Adrenal gland (tissue), 9 donors: ENCODE measurements at regions not wholly inside any gene's neighbourhood (a gene's known extent, or its start where the extent isn't known, plus 50 kb on each side); places are given as distances from the start of the nearest gene placed in this dataset.
"Not testable (repeated sequence)": the region's sequence is repeated elsewhere in the genome, so short reads cannot be mapped to it uniquely, and the experiment has no call there.

Experiments used
- DNase-seq, 7 donors: peaks; one replicate each; pipeline ENCODE4 v3.0.0-alpha.2; 2019 to 2020
- H3K27ac ChIP-seq, 5 donors: fragments of 200-600 bp; sonication (generic) in 4 of 5; 1 replicate in 3 of 5; 2 replicates in 2 of 5; pipeline versions ENCODE4 v1.5.1 to v1.8.0; 2016 to 2020; ENCODE audit warnings: mild to moderate bottlenecking in 1 of 5
- H3K27me3 ChIP-seq: fragments of 200-600 bp; 2 replicates; pipeline ENCODE4 v1.8.0; 2021
- H3K36me3 ChIP-seq, 2 donors: fragments of 200-600 bp; replicated peaks in 1 of 2; 1 replicate in 1 of 2; 2 replicates in 1 of 2; pipeline versions ENCODE4 v1.5.1 to v1.8.0; 2018 to 2022
- H3K4me1 ChIP-seq, 2 donors: fragments of 200-600 bp; replicated peaks in 1 of 2; 1 replicate in 1 of 2; 2 replicates in 1 of 2; pipeline versions ENCODE4 v1.5.1 to v1.8.0; 2018 to 2021
- H3K4me3 ChIP-seq, 4 donors: fragments of 200-600 bp; sonication (generic) in 3 of 4; one replicate each; pipeline ENCODE4 v1.5.1; 2016 to 2018
- H3K9me3 ChIP-seq, 3 donors: fragments of 200-600 bp; sonication (generic) in 1 of 3; replicated peaks in 1 of 3; 1 replicate in 2 of 3; 2 replicates in 1 of 3; pipeline versions ENCODE4 v1.5.1 to v1.8.0; 2016 to 2021
- WGBS, 4 donors: extraction: QIAGEN DNeasy Blood & Tissue Kit in 2 of 4; methylation state at CpG; one replicate each; pipeline versions ENCODE4 v1.1.5 to v1.1.7; 2013 to 2017; 5-methylcytosine and 5-hydroxymethylcytosine counted together
- intact Hi-C, 2 donors: fragments of 100-400 bp; cut with DNase I; formaldehyde crosslinking; loops; one replicate each; pipeline versions ENCODE4 v1.14.1 to v1.15.0; 2022 to 2023
- donor health status: healthy with polysubstance abuse.
- donor health status: Bipolar disorder and iron deficiency.
- donor health status: DM: yes; HTN: yes; CAD: no.
- donor health status: DM: no; HTN: no; CAD: no.
- donor health status: DM: no; HTN: no; CAD: no.

DNA sequence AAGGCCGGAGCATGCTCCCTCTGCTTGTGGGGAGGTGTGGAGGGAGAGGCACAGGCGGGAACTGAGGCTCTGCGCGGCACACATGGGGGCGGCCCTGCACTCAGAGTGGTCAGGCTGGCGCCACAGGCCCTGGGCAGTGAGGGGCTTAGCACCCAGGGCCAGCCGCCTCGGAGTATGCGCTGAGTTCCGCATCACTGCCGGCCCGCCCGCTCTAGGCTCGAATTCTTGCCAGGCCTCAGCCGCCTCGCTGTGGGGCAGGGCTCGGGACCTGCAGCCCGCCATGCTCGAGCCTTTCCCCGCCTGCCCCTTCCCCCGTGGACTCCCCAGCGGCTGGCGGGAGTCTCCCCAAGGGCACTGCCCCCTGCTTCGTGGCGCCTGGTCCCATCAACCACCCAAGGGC lies 905.9 kb downstream of the SPATA31A6 start:
- H3K4me1 ChIP-seq, H3K27me3 ChIP-seq, intact Hi-C loops, H3K27ac ChIP-seq, H3K4me3 ChIP-seq, H3K36me3 ChIP-seq, DNase-seq, H3K9me3 ChIP-seq: not testable (repeated sequence)
- WGBS, 4 donors, result 88 to 100% (median 92%) methylated on average over 2 to 25 of the region's 25 CpGs

- H3K27me3 ChIP-seq, H3K36me3 ChIP-seq, H3K4me3 ChIP-seq, intact Hi-C loops, H3K27ac ChIP-seq, H3K4me1 ChIP-seq, H3K9me3 ChIP-seq: not testable (repeated sequence)
- 78 to 94% (median 86%) methylated on average over 6 to 9 of the region's 9 CpGs for WGBS, 4 donors
- DNase-seq, result peak in 1 of 7 donors; percentile 10
Observed at GRCh38 chr9:43110376-43110775, 926.9 kb downstream of the SPATA31A6 start.

- H3K9me3 ChIP-seq, H3K36me3 ChIP-seq, H3K4me1 ChIP-seq, H3K27me3 ChIP-seq, H3K27ac ChIP-seq, H3K4me3 ChIP-seq, intact Hi-C loops: not testable (repeated sequence)
- WGBS, 4 donors, result 69 to 85% (median 80%) methylated on average over 2 to 7 of the region's 7 CpGs
- DNase-seq, result peak in 1 of 7 donors; percentile 31
Observed at GRCh38 chr9:43112846-43113245, 929.4 kb downstream of the SPATA31A6 start.

GRCh38 chr9:43115813-43116229 lies 932.4 kb downstream of the SPATA31A6 start:
- intact Hi-C loops, H3K4me3 ChIP-seq, H3K36me3 ChIP-seq, H3K27ac ChIP-seq, H3K4me1 ChIP-seq, H3K27me3 ChIP-seq, H3K9me3 ChIP-seq: not testable (repeated sequence)
- DNase-seq, result peak in 4 of 7 donors; percentile 21 to 55 (median 40)
- WGBS, 4 donors, result 42 to 56% (median 48%) methylated on average over 6 of the region's 6 CpGs; no CpG with 5 or more reads in 1 of the 4 donors

GRCh38 chr9:43118088-43118865 lies 934.8 kb downstream of the SPATA31A6 start:
- H3K4me1 ChIP-seq, H3K36me3 ChIP-seq, H3K4me3 ChIP-seq, H3K9me3 ChIP-seq, intact Hi-C loops, H3K27me3 ChIP-seq, H3K27ac ChIP-seq, DNase-seq: not testable (repeated sequence)
- 81 to 86% (median 82%) methylated on average over 11 of the region's 11 CpGs for WGBS, 4 donors

DNA sequence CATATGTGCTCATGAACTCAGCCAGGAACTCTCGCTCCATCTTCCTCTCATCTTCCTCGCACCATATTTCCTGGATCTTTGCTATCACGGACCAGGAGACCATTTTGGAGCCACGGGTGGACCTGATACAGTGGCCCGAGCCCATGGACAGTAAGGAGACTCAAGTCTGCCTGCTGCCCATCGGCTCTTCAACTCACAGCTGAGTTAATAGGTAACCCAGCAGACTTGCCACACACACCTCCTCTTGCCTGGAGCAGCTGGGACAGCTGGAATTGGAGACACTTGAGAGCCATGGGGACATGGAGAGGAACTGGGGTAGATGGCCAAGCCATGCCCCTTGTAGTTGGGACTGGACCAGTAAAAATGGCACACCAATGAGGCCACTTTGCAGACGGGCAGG lies 936.1 kb downstream of the SPATA31A6 start:
- H3K9me3 ChIP-seq, H3K27ac ChIP-seq, intact Hi-C loops, H3K36me3 ChIP-seq, H3K27me3 ChIP-seq, H3K4me1 ChIP-seq, H3K4me3 ChIP-seq: not testable (repeated sequence)
- peak in 1 of 7 donors; percentile 10 for DNase-seq
- 74 to 88% (median 84%) methylated on average over 6 of the region's 7 CpGs for WGBS, 4 donors

GRCh38 chr9:43119978-43120377 lies 936.5 kb downstream of the SPATA31A6 start:
- H3K36me3 ChIP-seq, intact Hi-C loops, H3K9me3 ChIP-seq, DNase-seq, H3K27ac ChIP-seq, H3K4me3 ChIP-seq, H3K4me1 ChIP-seq, H3K27me3 ChIP-seq: not testable (repeated sequence)
- 86 to 100% (median 91%) methylated on average over 1 to 2 of the region's 3 CpGs for WGBS, 4 donors

DNA sequence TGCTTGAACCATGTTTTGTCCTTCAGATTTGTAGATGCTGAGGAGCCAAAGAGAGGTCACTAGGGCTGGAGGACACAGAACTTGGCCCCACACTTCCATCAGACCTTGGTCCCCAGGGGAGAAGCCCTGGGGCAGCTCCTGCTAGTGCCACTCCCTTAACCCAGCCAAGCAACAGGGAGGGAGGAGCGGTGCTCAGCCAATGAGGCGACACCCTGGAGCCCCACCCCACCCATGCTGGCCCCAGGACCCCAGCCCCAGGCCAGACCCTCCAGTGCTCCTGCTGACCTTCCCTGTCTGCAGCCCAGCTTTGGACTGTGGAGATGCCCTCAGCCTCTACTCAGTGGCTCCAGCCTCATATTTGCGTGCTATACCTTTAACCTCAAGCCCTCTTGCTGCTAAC lies 942.4 kb downstream of the SPATA31A6 start:
- DNase-seq, H3K4me3 ChIP-seq: not testable (repeated sequence)
- WGBS, 4 donors, result 71 to 97% (median 83%) methylated on average over 1 to 3 of the region's 3 CpGs

DNA sequence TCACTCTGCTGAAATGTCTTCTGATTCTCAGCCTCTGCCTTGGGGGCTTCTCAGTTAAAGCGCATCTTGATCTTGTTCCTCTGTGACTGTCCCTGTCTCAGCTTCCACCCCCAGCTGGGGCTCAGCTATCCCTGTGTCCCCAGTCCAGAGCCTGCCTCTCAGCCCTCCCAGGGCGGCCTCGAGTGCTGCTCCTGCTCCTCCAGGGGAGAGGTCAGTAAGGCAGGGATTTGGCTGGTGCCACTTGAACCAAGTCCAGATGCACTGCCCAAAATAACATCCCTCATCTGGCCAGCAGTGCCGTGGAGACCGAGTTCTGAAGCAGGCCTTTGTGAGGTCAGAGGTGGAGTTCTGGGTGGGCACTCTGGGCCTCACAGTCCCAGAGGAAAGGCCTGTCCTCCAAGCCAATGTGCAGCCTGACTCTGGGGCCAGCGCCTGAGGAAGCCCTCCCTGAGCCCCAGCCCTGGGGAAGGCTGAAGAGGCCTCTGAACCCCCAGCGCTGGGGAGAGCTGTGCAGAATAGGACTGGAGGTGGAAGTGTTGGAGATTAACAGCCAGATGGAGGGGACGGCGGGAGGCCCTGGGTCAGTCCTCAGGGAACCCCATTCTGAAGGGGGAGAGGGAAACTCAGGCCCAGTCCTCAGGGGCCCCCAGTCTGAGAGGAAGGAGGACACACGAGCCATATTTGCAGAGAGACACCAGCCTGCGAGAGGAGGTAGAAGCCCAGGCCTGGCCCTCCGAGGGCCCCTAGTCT lies 943.7 kb downstream of the SPATA31A6 start:
- intact Hi-C loops, DNase-seq, H3K36me3 ChIP-seq, H3K27me3 ChIP-seq, H3K4me3 ChIP-seq, H3K9me3 ChIP-seq, H3K4me1 ChIP-seq, H3K27ac ChIP-seq: not testable (repeated sequence)
- WGBS, 4 donors, result 76 to 80% (median 77%) methylated on average over 2 to 12 of the region's 12 CpGs

More for the DNA sequence above, 942.4 kb downstream of the SPATA31A6 start:
- H3K9me3 ChIP-seq, H3K36me3 ChIP-seq, H3K27ac ChIP-seq, H3K4me1 ChIP-seq, H3K27me3 ChIP-seq, intact Hi-C loops: not testable (repeated sequence)
